ENCODE measurements at regions not wholly inside any gene's neighbourhood (a gene's known extent, or its start where the extent isn't known, plus 50 kb on each side); places are given as distances from the start of the nearest gene placed in this dataset.

GRCh38 chr6:156319707-156320106 is 457.5 kb upstream of the ARID1B start:
- TF ChIP-seq CTCF (IDR thresholded peaks at IDR 0.05) (no peak), POLR2A (IDR thresholded peaks at IDR 0.05) (no peak)
